Glomerular visceral epithelial cell (primary cell): ENCODE measurements at regions not wholly inside any gene's neighbourhood (a gene's known extent, or its start where the extent isn't known, plus 50 kb on each side); places are given as distances from the start of the nearest gene placed in this dataset.
"Not testable (repeated sequence)": the region's sequence is repeated elsewhere in the genome, so short reads cannot be mapped to it uniquely, and the experiment has no call there.

Experiments used
- DNase-seq: peaks from one replicate; pipeline ENCODE4 v3.0.0-alpha.2; 2016; ENCODE audit errors: extremely low spot score

- peak; percentile 60 for DNase-seq
Observed at GRCh38 chr14:71739273-71739990, 192.8 kb upstream of the RGS6 start.

GRCh38 chr14:71741241-71741640 is 191.0 kb upstream of the RGS6 start:
- DNase-seq: no peak

GRCh38 chr14:71742485-71742884 is 189.7 kb upstream of the RGS6 start:
- no peak for DNase-seq

- no peak for DNase-seq
Observed at GRCh38 chr14:71745072-71745471, 187.2 kb upstream of the RGS6 start.

- DNase-seq: no peak
Observed at GRCh38 chr14:71748196-71748595, 184.0 kb upstream of the RGS6 start.

- peak; percentile 24 for DNase-seq
Observed at GRCh38 chr14:71749613-71750238, 182.5 kb upstream of the RGS6 start.

GRCh38 chr14:71751264-71751663 is 181.0 kb upstream of the RGS6 start:
- no peak for DNase-seq

- no peak for DNase-seq
Observed at GRCh38 chr14:71752111-71752738, 180.0 kb upstream of the RGS6 start.

GRCh38 chr14:71753126-71753830 is 179.0 kb upstream of the RGS6 start:
- peak; percentile 86 for DNase-seq

GRCh38 chr14:71753976-71754375 is 178.3 kb upstream of the RGS6 start:
- no peak for DNase-seq

GRCh38 chr14:71754422-71755095 is 177.7 kb upstream of the RGS6 start:
- no peak for DNase-seq

GRCh38 chr14:71758229-71758951 is 173.8 kb upstream of the RGS6 start:
- DNase-seq: no peak

- no peak for DNase-seq
Observed at GRCh38 chr14:71762575-71762974, 169.7 kb upstream of the RGS6 start.

- no peak for DNase-seq
Observed at GRCh38 chr14:71764701-71765382, 167.4 kb upstream of the RGS6 start.

GRCh38 chr14:71765505-71765904 is 166.7 kb upstream of the RGS6 start:
- no peak for DNase-seq

- DNase-seq: no peak
Observed at GRCh38 chr14:71770431-71770830, 161.8 kb upstream of the RGS6 start.

GRCh38 chr14:71771421-71771820 is 160.8 kb upstream of the RGS6 start:
- not testable (repeated sequence) for DNase-seq

GRCh38 chr14:71771996-71772395 is 160.2 kb upstream of the RGS6 start:
- DNase-seq: not testable (repeated sequence)

GRCh38 chr14:71773898-71774481 is 158.2 kb upstream of the RGS6 start:
- no peak for DNase-seq
